GM12892 (cell line): ENCODE measurements at regions not wholly inside any gene's neighbourhood (a gene's known extent, or its start where the extent isn't known, plus 50 kb on each side); places are given as distances from the start of the nearest gene placed in this dataset.

Experiments used
- POLR2A ChIP-seq: IDR thresholded peaks from 2 replicates; pipeline ENCODE4 v1.6.1; 2011; ENCODE audit warnings: low read depth, low read length, control low read depth
- POLR2AphosphoS5 ChIP-seq: IDR thresholded peaks from 2 replicates; pipeline ENCODE4 v1.6.1; 2011; ENCODE audit warnings: low read depth, low read length, control low read depth
- TAF1 ChIP-seq: IDR thresholded peaks from 2 replicates; pipeline ENCODE4 v1.6.1; 2011; ENCODE audit warnings: low read depth, mild to moderate bottlenecking, control low read depth, low read length, borderline replicate concordance

DNA sequence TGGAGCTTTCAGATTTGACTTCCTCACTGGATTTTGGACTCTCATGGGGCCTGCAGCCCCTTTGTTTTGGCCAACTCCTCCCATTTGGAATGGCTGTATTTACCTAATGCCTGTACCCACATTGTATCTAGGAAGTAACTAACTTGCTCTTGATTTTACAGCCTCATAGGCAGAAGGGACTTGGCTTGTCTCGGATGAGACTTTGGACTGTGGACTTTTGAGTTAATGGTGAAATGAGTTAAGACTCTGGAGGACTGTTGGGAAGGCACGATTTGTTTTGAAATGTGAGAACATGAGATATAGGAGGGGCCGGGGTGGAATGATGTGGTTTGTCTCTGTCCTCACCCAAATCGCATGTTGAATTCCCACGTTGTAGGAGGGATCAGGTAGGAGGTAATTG, 233.4 kb upstream of the GALNT5 start:
- TF ChIP-seq POLR2AphosphoS5 (no peak), POLR2A (no peak), TAF1 (no peak)
